ENCODE measurements at regions not wholly inside any gene's neighbourhood (a gene's known extent, or its start where the extent isn't known, plus 50 kb on each side); places are given as distances from the start of the nearest gene placed in this dataset.

- no peaks in the 10 kb centered on the region for H3K27me3 ChIP-seq (ENCODE audit: control insufficient read depth, insufficient read depth, low read length)
- H3K36me3 ChIP-seq (ENCODE audit: control insufficient read depth, insufficient read depth, low read length) = no peaks in the 10 kb centered on the region
- no peak for TF ChIP-seq CTCF (IDR thresholded peaks at IDR 0.05; ENCODE audit: insufficient read depth, low read length, severe bottlenecking)
- DNase-seq (ENCODE audit: low read depth) (peak; percentile 75), FAIRE-seq (no peak)
- H3K4me3 ChIP-seq (ENCODE audit: low read depth, low read length) = no peak overlapping the region
Measured at GRCh38 chr6:49269190-49269589, 193.9 kb downstream of the MMUT start.

GRCh38 chr6:49264909-49265308 is 198.1 kb downstream of the MMUT start:
- FAIRE-seq (no peak), DNase-seq (ENCODE audit: low read depth) (peak; percentile 59)

DNA sequence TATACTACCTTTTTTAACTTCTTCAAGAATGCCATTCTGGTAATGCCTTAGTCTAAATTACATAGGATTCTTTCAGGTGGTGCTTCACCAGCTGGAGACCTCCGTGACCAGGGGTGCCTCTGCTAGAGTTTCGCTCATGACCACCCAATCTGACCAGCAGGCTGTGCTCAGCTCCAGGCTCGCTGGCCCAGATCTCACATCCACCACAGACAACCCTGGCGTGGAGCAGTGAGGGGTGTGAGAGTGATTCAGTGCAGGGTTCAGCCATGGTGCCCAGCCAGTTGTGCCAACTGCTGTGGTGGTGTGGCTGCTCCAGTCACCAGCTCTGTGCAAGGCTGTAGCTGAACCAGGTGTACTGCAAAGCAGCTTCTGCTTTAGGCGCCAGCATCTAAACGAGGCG is 198.6 kb downstream of the MMUT start:
- H3K27me3 ChIP-seq (ENCODE audit: control insufficient read depth, insufficient read depth, low read length) = no peaks in the 10 kb centered on the region

More at GRCh38 chr6:49264909-49265308, 198.1 kb downstream of the MMUT start:
- Histone ChIP-seq H3K4me3 (ENCODE audit: low read depth, low read length) (no peak overlapping the region), H3K36me3 (ENCODE audit: control insufficient read depth, insufficient read depth, low read length) (no peaks in the 10 kb centered on the region), H3K27me3 (ENCODE audit: control insufficient read depth, insufficient read depth, low read length) (no peaks in the 10 kb centered on the region)
- TF ChIP-seq CTCF (IDR thresholded peaks at IDR 0.05; ENCODE audit: insufficient read depth, low read length, severe bottlenecking) = no peak

GRCh38 chr6:49257549-49257948 is 205.5 kb downstream of the MMUT start:
- FAIRE-seq (no peak), DNase-seq (ENCODE audit: low read depth) (no peak)
- no peaks in the 10 kb centered on the region for H3K27me3 ChIP-seq (ENCODE audit: control insufficient read depth, insufficient read depth, low read length)
- H3K36me3 ChIP-seq (ENCODE audit: control insufficient read depth, insufficient read depth, low read length) = no peaks in the 10 kb centered on the region
- H3K4me3 ChIP-seq (ENCODE audit: low read depth, low read length) = no peak overlapping the region
- TF ChIP-seq CTCF (IDR thresholded peaks at IDR 0.05; ENCODE audit: insufficient read depth, low read length, severe bottlenecking) = no peak

More for the DNA sequence above, 198.6 kb downstream of the MMUT start:
- H3K4me3 ChIP-seq (ENCODE audit: low read depth, low read length) = no peak overlapping the region
- DNase-seq (ENCODE audit: low read depth) = no peak
- TF ChIP-seq CTCF (IDR thresholded peaks at IDR 0.05; ENCODE audit: insufficient read depth, low read length, severe bottlenecking) = no peak
- FAIRE-seq = peak; percentile 92
- no peaks in the 10 kb centered on the region for H3K36me3 ChIP-seq (ENCODE audit: control insufficient read depth, insufficient read depth, low read length)

DNA sequence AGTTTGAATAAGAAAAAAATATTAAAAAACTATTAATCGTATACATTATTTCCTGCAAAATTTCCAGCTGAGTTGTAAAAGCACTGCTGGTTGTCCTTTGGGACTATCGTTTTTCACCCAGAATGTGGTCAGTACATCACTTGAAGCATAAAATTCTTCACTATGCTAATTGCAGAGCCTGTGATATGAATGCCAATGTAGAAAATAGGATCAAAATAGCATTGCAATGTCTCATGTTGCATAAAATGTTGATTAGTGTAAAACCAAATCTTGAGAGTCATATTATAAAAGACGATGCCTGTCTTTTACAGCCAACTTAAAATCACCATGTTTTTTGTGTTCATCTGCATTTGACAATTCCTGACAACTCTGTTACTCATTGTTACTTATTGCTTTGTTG is 207.7 kb downstream of the MMUT start:
- no peaks in the 10 kb centered on the region for H3K36me3 ChIP-seq (ENCODE audit: control insufficient read depth, insufficient read depth, low read length)
- FAIRE-seq (no peak), DNase-seq (ENCODE audit: low read depth) (no peak)
- no peak overlapping the region for H3K4me3 ChIP-seq (ENCODE audit: low read depth, low read length)
- TF ChIP-seq CTCF (IDR thresholded peaks at IDR 0.05; ENCODE audit: insufficient read depth, low read length, severe bottlenecking) = no peak
- H3K27me3 ChIP-seq (ENCODE audit: control insufficient read depth, insufficient read depth, low read length) = no peaks in the 10 kb centered on the region

GRCh38 chr6:49252901-49253300 is 210.2 kb downstream of the MMUT start:
- Histone ChIP-seq H3K27me3 (ENCODE audit: control insufficient read depth, insufficient read depth, low read length) (no peaks in the 10 kb centered on the region), H3K4me3 (ENCODE audit: low read depth, low read length) (no peak overlapping the region), H3K36me3 (ENCODE audit: control insufficient read depth, insufficient read depth, low read length) (no peaks in the 10 kb centered on the region)
- FAIRE-seq (no peak), DNase-seq (ENCODE audit: low read depth) (peak; percentile 85)
- TF ChIP-seq CTCF (IDR thresholded peaks at IDR 0.05; ENCODE audit: insufficient read depth, low read length, severe bottlenecking) = no peak
